ENCODE measurements at regions not wholly inside any gene's neighbourhood (a gene's known extent, or its start where the extent isn't known, plus 50 kb on each side); places are given as distances from the start of the nearest gene placed in this dataset.

GRCh38 chr5:98690002-98690401 lies 83.5 kb upstream of the RGMB start:
- DNase-seq (ENCODE audit: low spot score), result no peak

DNA sequence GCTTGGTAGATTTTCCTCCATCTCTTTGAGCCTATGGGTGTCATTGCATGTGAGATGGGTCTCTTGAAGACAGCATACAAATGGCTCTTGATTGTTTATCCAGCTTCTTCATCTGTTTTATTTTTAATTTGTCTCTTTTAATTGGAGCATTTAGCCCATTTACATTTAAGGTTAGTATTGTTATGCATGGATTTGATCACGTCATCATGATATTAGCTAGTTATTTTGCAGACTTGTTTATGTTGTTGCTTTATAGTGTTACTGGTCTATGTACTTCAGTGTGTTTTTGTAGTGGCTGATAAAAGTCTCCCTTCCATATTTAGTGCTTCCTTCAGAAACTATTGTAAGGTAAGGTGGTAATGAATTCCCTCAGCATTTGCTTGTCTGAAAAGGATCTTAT lies 78.6 kb upstream of the RGMB start:
- DNase-seq (ENCODE audit: low spot score), result no peak

DNA sequence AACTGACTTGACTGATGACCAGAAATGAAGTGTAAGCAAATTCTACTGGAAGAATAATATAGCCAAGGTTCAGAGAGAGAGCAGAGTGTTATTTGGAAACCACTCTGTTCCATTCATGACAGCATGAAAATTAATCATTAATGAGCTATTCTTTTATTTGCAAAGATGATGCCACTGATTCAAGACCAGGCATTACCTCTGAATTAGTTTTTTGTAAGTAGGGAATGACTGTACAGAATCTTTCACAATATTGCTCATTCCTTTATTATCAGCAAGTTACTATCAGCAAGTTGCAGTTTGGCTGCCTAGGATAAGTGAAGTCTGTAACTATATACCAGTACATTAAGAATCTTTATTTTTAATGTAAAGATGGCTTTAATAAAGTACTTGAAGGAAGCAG lies 75.1 kb upstream of the RGMB start:
- no peak for DNase-seq (ENCODE audit: low spot score)

DNA sequence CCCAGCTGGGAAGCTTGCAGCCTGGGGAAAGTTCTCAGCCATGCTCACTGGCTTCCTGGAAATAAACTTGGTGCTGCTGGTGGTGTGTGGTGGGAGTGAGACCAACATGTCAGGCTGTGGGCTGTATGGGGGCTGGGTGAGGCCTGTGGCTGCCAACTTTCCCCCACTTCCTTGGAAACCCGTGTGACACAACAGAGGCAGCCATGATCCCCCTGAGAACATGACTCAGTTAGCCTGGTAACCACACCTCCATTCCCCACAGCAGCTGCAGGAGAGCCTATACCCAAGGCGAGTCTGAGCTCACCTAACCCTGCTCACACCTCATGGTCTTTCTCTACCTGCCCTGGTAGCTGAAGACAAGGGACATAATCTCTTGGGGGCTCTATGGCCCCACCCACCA lies 72.7 kb upstream of the RGMB start:
- no peak for DNase-seq (ENCODE audit: low spot score)

GRCh38 chr5:98705841-98706240 lies 67.6 kb upstream of the RGMB start:
- DNase-seq (ENCODE audit: low spot score), result no peak

GRCh38 chr5:98709681-98710080 lies 63.8 kb upstream of the RGMB start:
- DNase-seq (ENCODE audit: low spot score), result no peak

DNA sequence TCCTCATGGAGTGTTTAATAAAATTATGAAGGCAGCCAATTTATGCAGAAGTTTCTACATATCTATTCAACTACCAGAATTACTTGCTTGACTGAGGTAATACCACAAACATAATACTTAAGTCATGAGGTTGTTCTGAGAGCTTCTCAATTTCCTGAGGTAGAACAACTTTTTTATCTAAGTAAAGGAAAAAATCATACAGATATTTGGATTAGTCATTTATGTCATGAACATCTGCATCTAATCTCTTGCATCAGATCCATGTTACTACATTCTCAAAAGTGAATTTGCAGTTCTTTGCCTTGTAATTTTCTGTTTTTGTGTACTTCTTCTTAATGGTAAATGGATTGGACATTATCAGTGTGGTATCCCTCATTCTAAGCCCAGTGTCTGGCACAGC lies 60.4 kb upstream of the RGMB start:
- no peak for DNase-seq (ENCODE audit: low spot score)

DNA sequence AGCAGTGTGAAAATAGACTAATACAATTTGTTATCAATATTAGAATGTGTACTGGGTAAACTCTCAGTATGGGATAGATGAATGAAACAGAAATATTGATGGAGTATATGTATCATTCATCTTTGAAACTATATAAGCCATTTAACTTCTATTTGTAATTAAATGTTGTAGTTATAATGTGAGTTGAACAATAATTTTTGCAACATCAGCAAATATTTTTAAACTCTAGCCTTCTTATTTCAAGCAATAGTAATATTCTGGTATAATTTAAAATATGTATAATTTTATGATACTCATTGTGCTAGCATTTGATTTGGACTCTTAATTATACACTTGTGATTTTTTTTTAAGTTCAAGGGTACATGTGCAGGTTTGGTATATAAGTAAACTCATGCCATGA lies 59.6 kb upstream of the RGMB start:
- DNase-seq (ENCODE audit: low spot score), result no peak

GRCh38 chr5:98714710-98715288 lies 58.7 kb upstream of the RGMB start:
- no peak for DNase-seq (ENCODE audit: low spot score)

DNA sequence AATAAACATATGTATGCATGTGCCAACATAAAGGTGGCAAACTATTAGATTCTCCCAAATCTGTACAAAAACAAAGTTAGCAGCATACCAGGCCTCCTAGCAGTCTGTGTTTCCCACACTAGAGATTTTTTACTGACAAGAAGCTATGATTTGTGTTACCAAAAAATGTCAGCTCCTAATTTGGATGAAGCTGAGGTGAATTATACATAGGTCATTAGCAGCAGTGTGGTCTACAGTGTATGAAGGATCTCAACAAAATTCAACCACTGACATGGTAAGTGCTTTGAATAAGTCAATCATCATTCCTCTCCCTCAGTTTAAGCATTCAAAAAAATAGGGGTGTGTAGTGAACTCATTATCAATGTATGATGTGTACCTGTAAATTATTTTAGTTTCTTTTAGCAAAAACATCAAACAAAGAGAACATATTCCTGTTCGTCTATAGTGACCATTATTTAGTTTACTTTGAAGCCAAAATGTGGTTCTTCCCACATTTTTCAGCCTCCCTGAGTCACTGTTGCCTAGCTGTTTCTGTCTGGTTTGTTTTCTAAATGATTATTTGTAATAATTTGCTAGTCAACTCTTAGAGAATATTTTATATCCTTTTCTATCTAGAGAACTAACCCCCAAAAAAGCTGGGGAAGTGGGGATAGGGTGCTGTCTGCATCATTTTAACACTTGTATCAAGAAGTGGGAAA lies 52.1 kb upstream of the RGMB start:
- DNase-seq (ENCODE audit: low spot score), result no peak

DNA sequence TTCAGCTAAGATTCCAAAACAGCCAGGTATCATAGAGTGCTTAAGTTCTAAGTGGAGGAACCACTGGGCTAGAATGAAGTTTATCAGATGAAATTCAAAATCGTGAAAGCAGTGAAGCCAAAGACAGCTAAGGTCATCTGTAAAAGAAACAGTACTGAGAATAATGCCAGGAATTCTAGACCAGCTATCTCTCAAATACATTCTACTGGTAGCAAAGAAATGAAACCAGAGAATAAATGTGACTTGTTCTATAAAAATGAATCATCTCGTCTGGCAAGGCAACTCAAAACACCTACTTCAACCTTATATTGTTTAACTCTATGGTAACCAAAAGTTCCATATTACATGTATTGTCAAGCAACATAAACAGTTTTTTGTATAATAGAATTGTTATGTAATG lies 51.3 kb upstream of the RGMB start:
- no peak for DNase-seq (ENCODE audit: low spot score)

DNA sequence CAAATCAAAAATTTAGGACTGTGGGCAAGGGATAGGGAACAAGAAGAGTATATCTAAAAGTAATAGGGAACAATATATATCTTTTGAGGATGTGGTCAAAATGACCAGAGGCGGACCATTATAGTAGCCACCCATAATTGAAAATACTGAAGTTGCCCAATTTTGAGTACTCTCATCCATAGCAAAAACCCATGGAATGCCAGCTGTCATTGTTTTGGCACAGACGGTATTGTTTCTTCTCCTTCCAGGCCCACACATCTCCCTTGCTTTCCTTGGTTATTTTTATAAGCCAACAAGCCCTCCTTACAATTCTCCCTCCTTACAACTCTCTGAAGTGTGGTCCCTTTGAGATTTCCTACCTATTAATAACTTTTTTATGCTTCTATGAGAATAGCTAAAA lies 50.4 kb upstream of the RGMB start:
- DNase-seq (ENCODE audit: low spot score), result no peak
